Left ventricle myocardium inferior (tissue), 1 donor: ENCODE measurements at regions not wholly inside any gene's neighbourhood (a gene's known extent, or its start where the extent isn't known, plus 50 kb on each side); places are given as distances from the start of the nearest gene placed in this dataset.
"Not testable (repeated sequence)": the region's sequence is repeated elsewhere in the genome, so short reads cannot be mapped to it uniquely, and the experiment has no call there.

Experiments
- DNase-seq: peaks from one replicate; pipeline ENCODE4 v3.0.0-alpha.2; 2020
- H3K27ac ChIP-seq: fragments of 200-600 bp; replicated peaks from 2 replicates; pipeline ENCODE4 v1.8.0; 2021
- H3K27me3 ChIP-seq: fragments of 200-600 bp; 2 replicates; pipeline ENCODE4 v1.8.0; 2021; ENCODE audit warnings: low read depth
- H3K36me3 ChIP-seq: fragments of 200-600 bp; 2 replicates; pipeline ENCODE4 v1.8.0; 2021
- H3K4me1 ChIP-seq: fragments of 200-600 bp; 2 replicates; pipeline ENCODE4 v1.8.0; 2021
- H3K4me3 ChIP-seq: fragments of 200-600 bp; 2 replicates; pipeline ENCODE4 v1.8.0; 2021; ENCODE audit warnings: mild to moderate bottlenecking, moderate library complexity
- H3K9me3 ChIP-seq: fragments of 200-600 bp; replicated peaks from 2 replicates; pipeline ENCODE4 v1.8.0; 2021
- CTCF ChIP-seq: fragments of 200-600 bp; IDR thresholded peaks from 2 replicates; pipeline ENCODE4 v1.8.0; 2021; ENCODE audit warnings: antibody characterized with exemption, mild to moderate bottlenecking, borderline replicate concordance
- intact Hi-C: fragments of 100-400 bp; cut with micrococcal nuclease; formaldehyde crosslinking; loops from one replicate; pipeline ENCODE4 v1.11.0; 2022
- donor health status: DM: no; HTN: yes; CAD: no; lungs with severe emphysema.

GRCh38 chr2:187775651-187776050 is 221.4 kb upstream of the TFPI start:
- TF ChIP-seq CTCF = no peak
- DNase-seq = no peak
- Histone ChIP-seq H3K27me3 (no peaks in the 10 kb centered on the region), H3K4me1 (no peaks in the 10 kb centered on the region), H3K36me3 (no peaks in the 10 kb centered on the region), H3K4me3 (no peak overlapping the region), H3K27ac (no peak overlapping the region), H3K9me3 (no peaks in the 10 kb centered on the region)
- intact Hi-C loops = no loop called here

- intact Hi-C loops = no loop called here
- Histone ChIP-seq H3K4me1 (no peaks in the 10 kb centered on the region), H3K27ac (no peak overlapping the region), H3K4me3 (no peak overlapping the region), H3K36me3 (no peaks in the 10 kb centered on the region), H3K9me3 (no peaks in the 10 kb centered on the region), H3K27me3 (no peaks in the 10 kb centered on the region)
- no peak for TF ChIP-seq CTCF
- DNase-seq = no peak
Measured at GRCh38 chr2:187782301-187782700, 228.1 kb upstream of the TFPI start.

GRCh38 chr2:187783446-187783845 is 229.2 kb upstream of the TFPI start:
- TF ChIP-seq CTCF = no peak
- no peak overlapping the region for H3K4me3 ChIP-seq
- no peak overlapping the region for H3K27ac ChIP-seq
- intact Hi-C loops = no loop called here
- H3K4me1 ChIP-seq = no peaks in the 10 kb centered on the region
- DNase-seq = no peak
- H3K27me3 ChIP-seq = no peaks in the 10 kb centered on the region
- H3K9me3 ChIP-seq = no peaks in the 10 kb centered on the region
- no peaks in the 10 kb centered on the region for H3K36me3 ChIP-seq

GRCh38 chr2:187784138-187784537 is 229.9 kb upstream of the TFPI start:
- intact Hi-C loops, H3K9me3 ChIP-seq, H3K36me3 ChIP-seq, H3K27me3 ChIP-seq, DNase-seq, H3K4me1 ChIP-seq, H3K4me3 ChIP-seq, H3K27ac ChIP-seq: not testable (repeated sequence)

GRCh38 chr2:187799601-187800000 is 245.4 kb upstream of the TFPI start:
- TF ChIP-seq CTCF = no peak
- intact Hi-C loops = no loop called here
- peaks cover 61% of the 10 kb centered on the region for H3K9me3 ChIP-seq
- H3K36me3 ChIP-seq = no peaks in the 10 kb centered on the region
- no peak overlapping the region for H3K4me3 ChIP-seq
- DNase-seq = no peak
- H3K4me1 ChIP-seq = no peaks in the 10 kb centered on the region
- no peak overlapping the region for H3K27ac ChIP-seq
- H3K27me3 ChIP-seq = no peaks in the 10 kb centered on the region

GRCh38 chr2:187803816-187804215 is 249.6 kb upstream of the TFPI start:
- Histone ChIP-seq H3K27me3 (no peaks in the 10 kb centered on the region), H3K27ac (no peak overlapping the region), H3K36me3 (no peaks in the 10 kb centered on the region), H3K4me3 (no peak overlapping the region), H3K4me1 (no peaks in the 10 kb centered on the region), H3K9me3 (peaks cover 32% of the 10 kb centered on the region)
- no peak for DNase-seq
- intact Hi-C loops = no loop called here
- no peak for TF ChIP-seq CTCF
